Uterus (tissue), 2 donors: ENCODE measurements at regions not wholly inside any gene's neighbourhood (a gene's known extent, or its start where the extent isn't known, plus 50 kb on each side); places are given as distances from the start of the nearest gene placed in this dataset.
"Not testable (repeated sequence)": the region's sequence is repeated elsewhere in the genome, so short reads cannot be mapped to it uniquely, and the experiment has no call there.

ENCODE experiments used
- POLR2A ChIP-seq, 2 donors: fragments of 450-650 bp; IDR thresholded peaks; one replicate each; pipeline ENCODE4 v1.6.1; 2016; ENCODE audit warnings: antibody characterized with exemption in 2 of 2, mild to moderate bottlenecking in 1 of 2, moderate library complexity in 1 of 2
- TF ChIP-seq, protein P1 (sequence below), 4 experiments: fragments of 200-600 bp in 2 of 4; fragments of 450-650 bp in 2 of 4; sonication (generic) in 2 of 4; IDR thresholded peaks; one replicate each; pipeline ENCODE4 v1.5.1; 2016 to 2019; ENCODE audit warnings: antibody characterized with exemption in 4 of 4, mild to moderate bottlenecking in 2 of 4, moderate library complexity in 1 of 4

DNA sequence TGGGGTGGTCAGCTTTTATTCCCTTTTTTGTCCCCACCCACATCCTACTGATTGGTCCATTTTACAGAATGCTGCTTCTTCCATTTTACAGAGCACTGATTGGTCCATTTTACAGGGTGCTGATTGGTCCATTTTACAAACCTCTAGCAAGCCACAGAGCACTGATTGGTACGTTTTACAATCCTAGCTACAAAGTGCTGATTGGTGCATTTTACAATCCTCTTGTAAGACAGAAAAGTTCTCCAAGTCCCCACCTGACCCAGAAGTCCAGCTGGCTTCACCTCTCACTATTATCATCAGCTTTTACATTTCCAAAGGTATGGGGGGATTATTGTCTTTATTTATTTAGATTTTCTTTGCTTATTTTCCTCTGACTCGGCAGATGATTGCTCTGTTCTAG is 390.4 kb upstream of the STXBP6 start:
- TF ChIP-seq, protein P1, sequence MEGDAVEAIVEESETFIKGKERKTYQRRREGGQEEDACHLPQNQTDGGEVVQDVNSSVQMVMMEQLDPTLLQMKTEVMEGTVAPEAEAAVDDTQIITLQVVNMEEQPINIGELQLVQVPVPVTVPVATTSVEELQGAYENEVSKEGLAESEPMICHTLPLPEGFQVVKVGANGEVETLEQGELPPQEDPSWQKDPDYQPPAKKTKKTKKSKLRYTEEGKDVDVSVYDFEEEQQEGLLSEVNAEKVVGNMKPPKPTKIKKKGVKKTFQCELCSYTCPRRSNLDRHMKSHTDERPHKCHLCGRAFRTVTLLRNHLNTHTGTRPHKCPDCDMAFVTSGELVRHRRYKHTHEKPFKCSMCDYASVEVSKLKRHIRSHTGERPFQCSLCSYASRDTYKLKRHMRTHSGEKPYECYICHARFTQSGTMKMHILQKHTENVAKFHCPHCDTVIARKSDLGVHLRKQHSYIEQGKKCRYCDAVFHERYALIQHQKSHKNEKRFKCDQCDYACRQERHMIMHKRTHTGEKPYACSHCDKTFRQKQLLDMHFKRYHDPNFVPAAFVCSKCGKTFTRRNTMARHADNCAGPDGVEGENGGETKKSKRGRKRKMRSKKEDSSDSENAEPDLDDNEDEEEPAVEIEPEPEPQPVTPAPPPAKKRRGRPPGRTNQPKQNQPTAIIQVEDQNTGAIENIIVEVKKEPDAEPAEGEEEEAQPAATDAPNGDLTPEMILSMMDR (IDR thresholded peaks at IDR 0.05): not testable (repeated sequence)
- not testable (repeated sequence) for TF ChIP-seq POLR2A (IDR thresholded peaks at IDR 0.05)
